Neural cell (in vitro differentiated cells): ENCODE measurements at regions not wholly inside any gene's neighbourhood (a gene's known extent, or its start where the extent isn't known, plus 50 kb on each side); places are given as distances from the start of the nearest gene placed in this dataset.

Experiments used
- H2AFZ ChIP-seq: fragments of 200-600, 300-800 bp; sonication (generic), shearing (Covaris generic); 2 replicates; pipeline ENCODE4 v1.6.0; 2014; ENCODE audit warnings: low read depth, mild to moderate bottlenecking, antibody characterized with exemption, low read length, moderate library complexity
- H3F3A ChIP-seq: fragments of 200-600 bp; shearing (Covaris generic); 2 replicates; pipeline ENCODE4 v1.6.1; 2016; ENCODE audit warnings: mild to moderate bottlenecking, moderate library complexity, mixed read lengths, antibody characterized with exemption, low read length; ENCODE audit not compliant: insufficient read depth, poor library complexity, severe bottlenecking
- H3K27ac ChIP-seq: fragments of 200-600, 300-800 bp; sonication (generic), shearing (Covaris generic); 2 replicates; pipeline ENCODE4 v1.5.1; 2014; ENCODE audit warnings: mild to moderate bottlenecking, low read length, moderate library complexity
- H3K27me3 ChIP-seq: fragments of 300-800, 200-600 bp; sonication (generic), shearing (Covaris generic); 2 replicates; pipeline ENCODE4 v1.6.0; 2014; ENCODE audit warnings: mild to moderate bottlenecking, low read depth, low read length, moderate library complexity; ENCODE audit not compliant: insufficient read depth
- H3K36me3 ChIP-seq: fragments of 300-800, 200-600 bp; sonication (generic), shearing (Covaris generic); 2 replicates; pipeline ENCODE4 v1.5.1; 2014; ENCODE audit warnings: mild to moderate bottlenecking, antibody characterized with exemption, low read length, moderate library complexity; ENCODE audit not compliant: insufficient read depth
- H3K4me2 ChIP-seq: fragments of 300-800, 200-600 bp; sonication (generic), shearing (Covaris generic); 2 replicates; pipeline ENCODE4 v1.6.0; 2014; ENCODE audit warnings: mild to moderate bottlenecking, low read length
- H3K4me3 ChIP-seq: fragments of 300-800, 200-600 bp; sonication (generic), shearing (Covaris generic); 2 replicates; pipeline ENCODE4 v1.5.1; 2014; ENCODE audit warnings: mild to moderate bottlenecking, low read length, moderate library complexity
- H3K79me2 ChIP-seq: fragments of 200-600 bp; shearing (Covaris generic); replicated peaks from 2 replicates; pipeline ENCODE4 v1.6.0; 2014; ENCODE audit warnings: mild to moderate bottlenecking, low read length, moderate library complexity; ENCODE audit not compliant: insufficient read depth
- H3K9ac ChIP-seq: fragments of 300-800, 200-600 bp; sonication (generic), shearing (Covaris generic); 2 replicates; pipeline ENCODE4 v1.6.1; 2016; ENCODE audit warnings: mild to moderate bottlenecking, low read length, mixed read lengths
- H3K9me2 ChIP-seq: fragments of 200-600 bp; shearing (Covaris generic); 2 replicates; pipeline ENCODE4 v1.6.1; 2016; ENCODE audit warnings: mild to moderate bottlenecking, low read length, mixed read lengths; ENCODE audit not compliant: insufficient read depth
- H3K9me3 ChIP-seq: fragments of 200-600, 300-800 bp; sonication (generic), shearing (Covaris generic); 2 replicates; pipeline ENCODE4 v1.6.1; 2016; ENCODE audit warnings: mild to moderate bottlenecking, mixed run types, low read length, moderate library complexity, mixed read lengths
- H4K20me1 ChIP-seq: fragments of 200-600 bp; shearing (Covaris generic); 2 replicates; pipeline ENCODE4 v1.6.1; 2016; ENCODE audit warnings: mild to moderate bottlenecking, mixed run types; ENCODE audit not compliant: insufficient read depth
- EP300 ChIP-seq: fragments of 450-650 bp; conservative IDR thresholded peaks from 2 replicates; pipeline ENCODE4 v1.6.1; 2014; ENCODE audit warnings: antibody characterized with exemption, mild to moderate bottlenecking, moderate library complexity; ENCODE audit not compliant: poor library complexity, severe bottlenecking
- EZH2 ChIP-seq: fragments of 200-600, 300-800 bp; shearing (Covaris generic), sonication (generic); IDR thresholded peaks from 2 replicates; pipeline ENCODE4 v1.6.1; 2014; ENCODE audit warnings: antibody characterized with exemption, low read length, borderline replicate concordance, mild to moderate bottlenecking; ENCODE audit not compliant: insufficient read depth, poor library complexity, severe bottlenecking
- MXI1 ChIP-seq: fragments of 450-650 bp; conservative IDR thresholded peaks from 2 replicates; pipeline ENCODE4 v1.6.1; 2014; ENCODE audit warnings: antibody characterized with exemption, mild to moderate bottlenecking; ENCODE audit not compliant: poor library complexity, severe bottlenecking
- POLR2AphosphoS5 ChIP-seq: IDR thresholded peaks from 2 replicates; pipeline ENCODE4 v1.6.1; 2012
- RAD21 ChIP-seq: fragments of 450-650 bp; conservative IDR thresholded peaks from 2 replicates; pipeline ENCODE4 v1.6.1; 2014; ENCODE audit warnings: antibody characterized with exemption, mild to moderate bottlenecking, moderate library complexity
- SMC3 ChIP-seq: fragments of 450-650 bp; conservative IDR thresholded peaks from 2 replicates; pipeline ENCODE4 v1.6.1; 2014; ENCODE audit warnings: antibody characterized with exemption, mild to moderate bottlenecking, moderate library complexity; ENCODE audit not compliant: poor library complexity
- TAF1 ChIP-seq: IDR thresholded peaks from 2 replicates; pipeline ENCODE4 v1.6.1; 2012; ENCODE audit warnings: low read depth
- TF ChIP-seq, protein P1 (sequence below): IDR thresholded peaks from 2 replicates; pipeline ENCODE4 v1.6.1; 2012; ENCODE audit warnings: borderline replicate concordance
- TF ChIP-seq, protein P2 (sequence below): fragments of 450-650 bp; IDR thresholded peaks from 2 replicates; pipeline ENCODE4 v1.5.1; 2014; ENCODE audit warnings: antibody characterized with exemption, mild to moderate bottlenecking, moderate library complexity; ENCODE audit not compliant: poor library complexity, severe bottlenecking

DNA sequence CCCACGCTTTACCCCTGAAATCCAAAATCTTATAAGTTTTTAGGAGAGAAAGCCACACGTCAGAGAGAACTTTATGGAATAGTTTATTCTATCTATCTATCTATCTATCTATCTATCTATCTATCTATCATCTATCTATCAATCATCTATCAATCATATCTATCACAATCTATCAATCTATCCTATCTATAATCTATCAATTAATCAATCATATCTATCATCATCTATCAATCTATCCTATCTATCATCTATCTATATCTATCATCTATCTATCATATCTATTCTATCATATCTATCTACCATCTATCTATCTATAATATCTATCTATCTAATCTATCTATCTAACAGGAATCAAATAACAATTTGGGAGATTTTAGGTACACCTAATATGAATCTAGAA, 115.1 kb downstream of the FGF9 start:
- Histone ChIP-seq H3K9me2 (no peaks in the 10 kb centered on the region), H3K4me2 (no peak overlapping the region), H3F3A (no peaks in the 10 kb centered on the region), H3K27me3 (no peaks in the 10 kb centered on the region), H4K20me1 (no peaks in the 10 kb centered on the region), H3K9me3 (no peaks in the 10 kb centered on the region), H3K79me2 (no peaks in the 10 kb centered on the region), H3K27ac (no peak overlapping the region), H3K9ac (no peak overlapping the region), H3K36me3 (no peaks in the 10 kb centered on the region), H2AFZ (no peak overlapping the region), H3K4me3 (no peak overlapping the region)
- TF ChIP-seq POLR2AphosphoS5 (no peak), TAF1 (no peak), RAD21 (no peak), SMC3 (no peak), MXI1 (no peak), EZH2 (no peak), EP300 (no peak)
- TF ChIP-seq, protein P1, sequence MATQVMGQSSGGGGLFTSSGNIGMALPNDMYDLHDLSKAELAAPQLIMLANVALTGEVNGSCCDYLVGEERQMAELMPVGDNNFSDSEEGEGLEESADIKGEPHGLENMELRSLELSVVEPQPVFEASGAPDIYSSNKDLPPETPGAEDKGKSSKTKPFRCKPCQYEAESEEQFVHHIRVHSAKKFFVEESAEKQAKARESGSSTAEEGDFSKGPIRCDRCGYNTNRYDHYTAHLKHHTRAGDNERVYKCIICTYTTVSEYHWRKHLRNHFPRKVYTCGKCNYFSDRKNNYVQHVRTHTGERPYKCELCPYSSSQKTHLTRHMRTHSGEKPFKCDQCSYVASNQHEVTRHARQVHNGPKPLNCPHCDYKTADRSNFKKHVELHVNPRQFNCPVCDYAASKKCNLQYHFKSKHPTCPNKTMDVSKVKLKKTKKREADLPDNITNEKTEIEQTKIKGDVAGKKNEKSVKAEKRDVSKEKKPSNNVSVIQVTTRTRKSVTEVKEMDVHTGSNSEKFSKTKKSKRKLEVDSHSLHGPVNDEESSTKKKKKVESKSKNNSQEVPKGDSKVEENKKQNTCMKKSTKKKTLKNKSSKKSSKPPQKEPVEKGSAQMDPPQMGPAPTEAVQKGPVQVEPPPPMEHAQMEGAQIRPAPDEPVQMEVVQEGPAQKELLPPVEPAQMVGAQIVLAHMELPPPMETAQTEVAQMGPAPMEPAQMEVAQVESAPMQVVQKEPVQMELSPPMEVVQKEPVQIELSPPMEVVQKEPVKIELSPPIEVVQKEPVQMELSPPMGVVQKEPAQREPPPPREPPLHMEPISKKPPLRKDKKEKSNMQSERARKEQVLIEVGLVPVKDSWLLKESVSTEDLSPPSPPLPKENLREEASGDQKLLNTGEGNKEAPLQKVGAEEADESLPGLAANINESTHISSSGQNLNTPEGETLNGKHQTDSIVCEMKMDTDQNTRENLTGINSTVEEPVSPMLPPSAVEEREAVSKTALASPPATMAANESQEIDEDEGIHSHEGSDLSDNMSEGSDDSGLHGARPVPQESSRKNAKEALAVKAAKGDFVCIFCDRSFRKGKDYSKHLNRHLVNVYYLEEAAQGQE: no peak
- TF ChIP-seq, protein P2, sequence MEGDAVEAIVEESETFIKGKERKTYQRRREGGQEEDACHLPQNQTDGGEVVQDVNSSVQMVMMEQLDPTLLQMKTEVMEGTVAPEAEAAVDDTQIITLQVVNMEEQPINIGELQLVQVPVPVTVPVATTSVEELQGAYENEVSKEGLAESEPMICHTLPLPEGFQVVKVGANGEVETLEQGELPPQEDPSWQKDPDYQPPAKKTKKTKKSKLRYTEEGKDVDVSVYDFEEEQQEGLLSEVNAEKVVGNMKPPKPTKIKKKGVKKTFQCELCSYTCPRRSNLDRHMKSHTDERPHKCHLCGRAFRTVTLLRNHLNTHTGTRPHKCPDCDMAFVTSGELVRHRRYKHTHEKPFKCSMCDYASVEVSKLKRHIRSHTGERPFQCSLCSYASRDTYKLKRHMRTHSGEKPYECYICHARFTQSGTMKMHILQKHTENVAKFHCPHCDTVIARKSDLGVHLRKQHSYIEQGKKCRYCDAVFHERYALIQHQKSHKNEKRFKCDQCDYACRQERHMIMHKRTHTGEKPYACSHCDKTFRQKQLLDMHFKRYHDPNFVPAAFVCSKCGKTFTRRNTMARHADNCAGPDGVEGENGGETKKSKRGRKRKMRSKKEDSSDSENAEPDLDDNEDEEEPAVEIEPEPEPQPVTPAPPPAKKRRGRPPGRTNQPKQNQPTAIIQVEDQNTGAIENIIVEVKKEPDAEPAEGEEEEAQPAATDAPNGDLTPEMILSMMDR: no peak

DNA sequence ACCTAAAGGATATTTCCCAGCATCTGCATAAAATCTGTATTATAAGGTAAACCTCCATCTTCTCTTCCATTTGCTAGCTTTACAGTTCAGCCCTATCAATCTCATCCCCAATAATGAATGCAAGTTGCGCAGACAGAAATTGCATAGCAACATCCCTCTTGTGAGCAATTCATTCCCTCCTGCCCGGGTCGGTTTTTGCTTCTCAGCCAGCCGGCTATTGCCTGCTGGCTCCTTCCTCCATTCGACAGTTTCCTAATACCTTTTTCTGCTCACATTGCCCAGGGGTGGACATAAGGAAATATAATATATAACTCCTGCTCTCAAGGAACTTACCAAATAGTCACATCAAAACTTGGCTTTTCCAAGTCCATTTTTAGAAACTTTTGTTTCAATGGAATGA, 125.2 kb downstream of the FGF9 start:
- no peaks in the 10 kb centered on the region for H3K36me3 ChIP-seq
- H3K27ac ChIP-seq: no peak overlapping the region
- TF ChIP-seq POLR2AphosphoS5 (no peak), TAF1 (no peak), EZH2 (no peak), RAD21 (no peak)
- TF ChIP-seq, protein P1: no peak
- H3K9me3 ChIP-seq: no peaks in the 10 kb centered on the region
- no peaks in the 10 kb centered on the region for H3K79me2 ChIP-seq
- no peaks in the 10 kb centered on the region for H3K9me2 ChIP-seq
- no peaks in the 10 kb centered on the region for H4K20me1 ChIP-seq
- H3K9ac ChIP-seq: no peak overlapping the region
- H2AFZ ChIP-seq: no peak overlapping the region
- H3K4me3 ChIP-seq: no peak overlapping the region
- H3K27me3 ChIP-seq: no peaks in the 10 kb centered on the region
- H3K4me2 ChIP-seq: no peak overlapping the region
- no peaks in the 10 kb centered on the region for H3F3A ChIP-seq
